ENCODE measurements at regions not wholly inside any gene's neighbourhood (a gene's known extent, or its start where the extent isn't known, plus 50 kb on each side); places are given as distances from the start of the nearest gene placed in this dataset.
A peak's percentile ranks its signal among the peaks of the same experiment; 100 is the strongest.

- peak; percentile 38; the same call in 1 of the 2 replicates for TF ChIP-seq SMAD1 (CRISPR knock-in tag; IDR thresholded peaks at IDR 0.05; ENCODE audit: borderline replicate concordance, low read depth)
- TF ChIP-seq ZNF792 (CRISPR knock-in tag; IDR thresholded peaks at IDR 0.05): 0 out of 2 replicates have a peak, but pooled peaks have one; percentile 37
- no peak for TF ChIP-seq ZNF367 (CRISPR knock-in tag; IDR thresholded peaks at IDR 0.05; ENCODE audit: borderline replicate concordance)
- no peak for TF ChIP-seq NFIB (CRISPR knock-in tag; IDR thresholded peaks at IDR 0.05; ENCODE audit: borderline replicate concordance)
- no peak for TF ChIP-seq CCDC6 (CRISPR knock-in tag; IDR thresholded peaks at IDR 0.05)
- TF ChIP-seq ZNF564 (CRISPR knock-in tag; IDR thresholded peaks at IDR 0.05): peak; percentile 50; the same call in 1 of the 2 replicates
- TF ChIP-seq MTA3 (CRISPR knock-in tag; IDR thresholded peaks at IDR 0.05): no peak
- TF ChIP-seq, protein P1, sequence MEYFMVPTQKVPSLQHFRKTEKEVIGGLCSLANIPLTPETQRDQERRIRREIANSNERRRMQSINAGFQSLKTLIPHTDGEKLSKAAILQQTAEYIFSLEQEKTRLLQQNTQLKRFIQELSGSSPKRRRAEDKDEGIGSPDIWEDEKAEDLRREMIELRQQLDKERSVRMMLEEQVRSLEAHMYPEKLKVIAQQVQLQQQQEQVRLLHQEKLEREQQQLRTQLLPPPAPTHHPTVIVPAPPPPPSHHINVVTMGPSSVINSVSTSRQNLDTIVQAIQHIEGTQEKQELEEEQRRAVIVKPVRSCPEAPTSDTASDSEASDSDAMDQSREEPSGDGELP (IDR thresholded peaks at IDR 0.05; ENCODE audit: borderline replicate concordance, low read depth): peak; percentile 51; the same call in 1 of the 2 replicates
- peak; percentile 96 for TF ChIP-seq RARA (CRISPR knock-in tag; IDR thresholded peaks at IDR 0.05)
- TF ChIP-seq, protein P2, sequence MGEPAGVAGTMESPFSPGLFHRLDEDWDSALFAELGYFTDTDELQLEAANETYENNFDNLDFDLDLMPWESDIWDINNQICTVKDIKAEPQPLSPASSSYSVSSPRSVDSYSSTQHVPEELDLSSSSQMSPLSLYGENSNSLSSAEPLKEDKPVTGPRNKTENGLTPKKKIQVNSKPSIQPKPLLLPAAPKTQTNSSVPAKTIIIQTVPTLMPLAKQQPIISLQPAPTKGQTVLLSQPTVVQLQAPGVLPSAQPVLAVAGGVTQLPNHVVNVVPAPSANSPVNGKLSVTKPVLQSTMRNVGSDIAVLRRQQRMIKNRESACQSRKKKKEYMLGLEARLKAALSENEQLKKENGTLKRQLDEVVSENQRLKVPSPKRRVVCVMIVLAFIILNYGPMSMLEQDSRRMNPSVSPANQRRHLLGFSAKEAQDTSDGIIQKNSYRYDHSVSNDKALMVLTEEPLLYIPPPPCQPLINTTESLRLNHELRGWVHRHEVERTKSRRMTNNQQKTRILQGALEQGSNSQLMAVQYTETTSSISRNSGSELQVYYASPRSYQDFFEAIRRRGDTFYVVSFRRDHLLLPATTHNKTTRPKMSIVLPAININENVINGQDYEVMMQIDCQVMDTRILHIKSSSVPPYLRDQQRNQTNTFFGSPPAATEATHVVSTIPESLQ (CRISPR knock-in tag; conservative IDR thresholded peaks at IDR 0.05): no peak
- TF ChIP-seq ZNF563 (CRISPR knock-in tag; IDR thresholded peaks at IDR 0.05): peak; percentile 58
- no peak for TF ChIP-seq SETDB1 (CRISPR knock-in tag; IDR thresholded peaks at IDR 0.05; ENCODE audit: borderline replicate concordance)
- TF ChIP-seq, protein P3, sequence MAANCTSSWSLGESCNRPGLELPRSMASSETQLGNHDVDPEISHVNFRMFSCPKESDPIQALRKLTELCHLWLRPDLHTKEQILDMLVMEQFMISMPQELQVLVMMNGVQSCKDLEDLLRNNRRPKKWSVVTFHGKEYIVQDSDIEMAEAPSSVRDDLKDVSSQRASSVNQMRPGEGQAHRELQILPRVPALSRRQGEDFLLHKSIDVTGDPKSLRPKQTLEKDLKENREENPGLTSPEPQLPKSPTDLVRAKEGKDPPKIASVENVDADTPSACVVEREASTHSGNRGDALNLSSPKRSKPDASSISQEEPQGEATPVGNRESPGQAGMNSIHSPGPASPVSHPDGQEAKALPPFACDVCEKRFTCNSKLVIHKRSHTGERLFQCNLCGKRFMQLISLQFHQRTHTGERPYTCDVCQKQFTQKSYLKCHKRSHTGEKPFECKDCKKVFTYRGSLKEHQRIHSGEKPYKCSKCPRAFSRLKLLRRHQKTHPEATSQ (CRISPR knock-in tag; IDR thresholded peaks at IDR 0.05; ENCODE audit: borderline replicate concordance): no peak
- peak; percentile 74; the same call in 1 of the 2 replicates for TF ChIP-seq MEIS1 (CRISPR knock-in tag; IDR thresholded peaks at IDR 0.05; ENCODE audit: borderline replicate concordance)
- TF ChIP-seq, protein P4, sequence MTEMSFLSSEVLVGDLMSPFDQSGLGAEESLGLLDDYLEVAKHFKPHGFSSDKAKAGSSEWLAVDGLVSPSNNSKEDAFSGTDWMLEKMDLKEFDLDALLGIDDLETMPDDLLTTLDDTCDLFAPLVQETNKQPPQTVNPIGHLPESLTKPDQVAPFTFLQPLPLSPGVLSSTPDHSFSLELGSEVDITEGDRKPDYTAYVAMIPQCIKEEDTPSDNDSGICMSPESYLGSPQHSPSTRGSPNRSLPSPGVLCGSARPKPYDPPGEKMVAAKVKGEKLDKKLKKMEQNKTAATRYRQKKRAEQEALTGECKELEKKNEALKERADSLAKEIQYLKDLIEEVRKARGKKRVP (CRISPR knock-in tag; IDR thresholded peaks at IDR 0.05): no peak
- TF ChIP-seq ZNF614 (CRISPR knock-in tag; IDR thresholded peaks at IDR 0.05; ENCODE audit: borderline replicate concordance): 0 out of 2 replicates have a peak, but pooled peaks have one; percentile 21
- TF ChIP-seq HOXA5 (CRISPR knock-in tag; IDR thresholded peaks at IDR 0.05): peak; percentile 76; the same call in 1 of the 2 replicates
- TF ChIP-seq, protein P5, sequence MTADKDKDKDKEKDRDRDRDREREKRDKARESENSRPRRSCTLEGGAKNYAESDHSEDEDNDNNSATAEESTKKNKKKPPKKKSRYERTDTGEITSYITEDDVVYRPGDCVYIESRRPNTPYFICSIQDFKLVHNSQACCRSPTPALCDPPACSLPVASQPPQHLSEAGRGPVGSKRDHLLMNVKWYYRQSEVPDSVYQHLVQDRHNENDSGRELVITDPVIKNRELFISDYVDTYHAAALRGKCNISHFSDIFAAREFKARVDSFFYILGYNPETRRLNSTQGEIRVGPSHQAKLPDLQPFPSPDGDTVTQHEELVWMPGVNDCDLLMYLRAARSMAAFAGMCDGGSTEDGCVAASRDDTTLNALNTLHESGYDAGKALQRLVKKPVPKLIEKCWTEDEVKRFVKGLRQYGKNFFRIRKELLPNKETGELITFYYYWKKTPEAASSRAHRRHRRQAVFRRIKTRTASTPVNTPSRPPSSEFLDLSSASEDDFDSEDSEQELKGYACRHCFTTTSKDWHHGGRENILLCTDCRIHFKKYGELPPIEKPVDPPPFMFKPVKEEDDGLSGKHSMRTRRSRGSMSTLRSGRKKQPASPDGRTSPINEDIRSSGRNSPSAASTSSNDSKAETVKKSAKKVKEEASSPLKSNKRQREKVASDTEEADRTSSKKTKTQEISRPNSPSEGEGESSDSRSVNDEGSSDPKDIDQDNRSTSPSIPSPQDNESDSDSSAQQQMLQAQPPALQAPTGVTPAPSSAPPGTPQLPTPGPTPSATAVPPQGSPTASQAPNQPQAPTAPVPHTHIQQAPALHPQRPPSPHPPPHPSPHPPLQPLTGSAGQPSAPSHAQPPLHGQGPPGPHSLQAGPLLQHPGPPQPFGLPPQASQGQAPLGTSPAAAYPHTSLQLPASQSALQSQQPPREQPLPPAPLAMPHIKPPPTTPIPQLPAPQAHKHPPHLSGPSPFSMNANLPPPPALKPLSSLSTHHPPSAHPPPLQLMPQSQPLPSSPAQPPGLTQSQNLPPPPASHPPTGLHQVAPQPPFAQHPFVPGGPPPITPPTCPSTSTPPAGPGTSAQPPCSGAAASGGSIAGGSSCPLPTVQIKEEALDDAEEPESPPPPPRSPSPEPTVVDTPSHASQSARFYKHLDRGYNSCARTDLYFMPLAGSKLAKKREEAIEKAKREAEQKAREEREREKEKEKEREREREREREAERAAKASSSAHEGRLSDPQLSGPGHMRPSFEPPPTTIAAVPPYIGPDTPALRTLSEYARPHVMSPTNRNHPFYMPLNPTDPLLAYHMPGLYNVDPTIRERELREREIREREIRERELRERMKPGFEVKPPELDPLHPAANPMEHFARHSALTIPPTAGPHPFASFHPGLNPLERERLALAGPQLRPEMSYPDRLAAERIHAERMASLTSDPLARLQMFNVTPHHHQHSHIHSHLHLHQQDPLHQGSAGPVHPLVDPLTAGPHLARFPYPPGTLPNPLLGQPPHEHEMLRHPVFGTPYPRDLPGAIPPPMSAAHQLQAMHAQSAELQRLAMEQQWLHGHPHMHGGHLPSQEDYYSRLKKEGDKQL (CRISPR knock-in tag; IDR thresholded peaks at IDR 0.05; ENCODE audit: low read depth): 0 out of 2 replicates have a peak, but pooled peaks have one; percentile 31
Measured at GRCh38 chr22:25402501-25403283, 161.8 kb upstream of the GRK3 start (continued).

Measured in HepG2 (cell line).